ENCODE measurements at regions not wholly inside any gene's neighbourhood (a gene's known extent, or its start where the extent isn't known, plus 50 kb on each side); places are given as distances from the start of the nearest gene placed in this dataset.
"Not testable (repeated sequence)": the region's sequence is repeated elsewhere in the genome, so short reads cannot be mapped to it uniquely, and the experiment has no call there.

DNA sequence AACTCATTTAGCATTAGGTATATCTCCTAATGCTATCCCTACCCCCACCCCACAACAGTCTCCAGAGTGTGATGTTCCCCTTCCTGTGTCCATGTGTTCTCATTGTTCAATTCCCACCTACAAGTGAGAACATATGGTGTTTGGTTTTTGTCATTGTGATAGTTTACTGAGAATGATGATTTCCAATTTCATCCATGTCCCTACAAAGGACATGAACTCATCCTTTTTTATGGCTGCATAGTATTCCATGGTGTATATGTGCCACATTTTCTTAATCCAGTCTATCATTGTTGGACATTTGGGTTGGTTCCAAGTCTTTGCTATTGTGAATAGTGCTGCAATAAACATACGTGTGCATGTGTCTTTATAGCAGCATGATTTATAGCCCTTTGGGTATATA lies 389.8 kb downstream of the MAGEE1 start:
- H3K4me1 ChIP-seq (ENCODE audit: control insufficient read depth, insufficient read depth, low read depth, low read length); H3K27me3 ChIP-seq (ENCODE audit: control insufficient read depth in 1 of 2, insufficient read depth in 1 of 2, low read length in 2 of 2); H3K4ac ChIP-seq (ENCODE audit: low read depth in 1 of 2, low read length in 2 of 2); H4K91ac ChIP-seq (ENCODE audit: low read length); H3K4me2 ChIP-seq (ENCODE audit: low read length, poor library complexity, severe bottlenecking); H3K36me3 ChIP-seq (ENCODE audit: control insufficient read depth in 1 of 2, insufficient read depth in 2 of 2, low read depth in 1 of 2, low read length in 2 of 2); H2BK12ac ChIP-seq (ENCODE audit: low read length in 2 of 2); H2BK120ac ChIP-seq (ENCODE audit: low read depth, low read length); H2BK15ac ChIP-seq (ENCODE audit: low read depth, poor library complexity, severe bottlenecking); DNase-seq; H3K18ac ChIP-seq (ENCODE audit: low read depth in 1 of 2, low read length in 2 of 2); H2AK5ac ChIP-seq (ENCODE audit: low read length, severe bottlenecking); H2BK5ac ChIP-seq (ENCODE audit: low read depth, low read length, poor library complexity, severe bottlenecking); H3K9me3 ChIP-seq (ENCODE audit: control insufficient read depth, low read length); H2AFZ ChIP-seq (ENCODE audit: low read depth, low read length); H3K4me3 ChIP-seq (ENCODE audit: insufficient read depth in 1 of 2, low read depth in 1 of 2, low read length in 2 of 2); H3K79me1 ChIP-seq (replicated peaks; ENCODE audit: low read length, poor library complexity, severe bottlenecking); H3K14ac ChIP-seq (ENCODE audit: low read length in 2 of 2); H4K8ac ChIP-seq (ENCODE audit: low read length); H3K23ac ChIP-seq (ENCODE audit: low read length in 2 of 2); H3K27ac ChIP-seq (ENCODE audit: low read length, poor library complexity, severe bottlenecking); H3K9ac ChIP-seq (ENCODE audit: low read length): not testable (repeated sequence)
- no CpG with 5 or more reads among the region's 1 CpG for WGBS

DNA sequence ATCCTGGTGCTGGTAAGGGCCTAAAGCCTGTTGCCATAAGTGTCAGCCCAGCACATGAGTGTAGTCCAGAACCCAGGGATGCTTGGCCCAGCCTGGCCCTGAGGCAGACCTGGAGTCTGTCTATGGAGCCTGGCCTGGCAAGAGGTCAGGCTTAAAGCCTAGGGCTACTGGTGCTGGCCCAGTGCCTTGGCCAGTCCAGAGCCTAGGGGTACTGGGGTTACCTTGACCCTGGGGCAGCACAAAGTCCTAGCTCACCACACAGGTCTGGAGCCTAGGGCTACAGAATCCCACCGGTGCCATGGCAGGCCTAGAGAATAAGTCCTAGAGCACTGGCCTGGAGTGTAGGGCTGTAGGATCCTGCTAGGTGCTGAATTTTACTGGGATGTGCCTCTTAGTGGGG lies 393.8 kb downstream of the MAGEE1 start:
- Histone ChIP-seq H3K79me1 (replicated peaks; ENCODE audit: low read length, poor library complexity, severe bottlenecking) (no peaks in the 10 kb centered on the region), H3K9me3 (ENCODE audit: control insufficient read depth, low read length) (peaks cover 3% of the 10 kb centered on the region), H2AFZ (ENCODE audit: low read depth, low read length) (no peak overlapping the region), H3K14ac (ENCODE audit: low read length in 2 of 2) (no peak overlapping the region), H2BK120ac (ENCODE audit: low read depth, low read length) (no peak overlapping the region), H3K4me1 (ENCODE audit: control insufficient read depth, insufficient read depth, low read depth, low read length) (no peaks in the 10 kb centered on the region), H4K8ac (ENCODE audit: low read length) (no peak overlapping the region), H3K27ac (ENCODE audit: low read length, poor library complexity, severe bottlenecking) (no peak overlapping the region), H3K4ac (ENCODE audit: low read depth in 1 of 2, low read length in 2 of 2) (no peak overlapping the region), H4K91ac (ENCODE audit: low read length) (no peak overlapping the region), H3K4me2 (ENCODE audit: low read length, poor library complexity, severe bottlenecking) (no peak overlapping the region), H3K36me3 (ENCODE audit: control insufficient read depth in 1 of 2, insufficient read depth in 2 of 2, low read depth in 1 of 2, low read length in 2 of 2) (no peaks in the 10 kb centered on the region), H2BK15ac (ENCODE audit: low read depth, poor library complexity, severe bottlenecking) (no peak overlapping the region), H2BK12ac (ENCODE audit: low read length in 2 of 2) (no peak overlapping the region), H2AK5ac (ENCODE audit: low read length, severe bottlenecking) (no peak overlapping the region), H3K27me3 (ENCODE audit: control insufficient read depth in 1 of 2, insufficient read depth in 1 of 2, low read length in 2 of 2) (no peaks in the 10 kb centered on the region), H2BK5ac (ENCODE audit: low read depth, low read length, poor library complexity, severe bottlenecking) (no peak overlapping the region), H3K18ac (ENCODE audit: low read depth in 1 of 2, low read length in 2 of 2) (no peak overlapping the region), H3K9ac (ENCODE audit: low read length) (no peak overlapping the region), H3K4me3 (ENCODE audit: insufficient read depth in 1 of 2, low read depth in 1 of 2, low read length in 2 of 2) (no peak overlapping the region), H3K23ac (ENCODE audit: low read length in 2 of 2) (no peak overlapping the region)
- WGBS, result no CpG with 5 or more reads among the region's 1 CpG
- DNase-seq, result no peak

DNA sequence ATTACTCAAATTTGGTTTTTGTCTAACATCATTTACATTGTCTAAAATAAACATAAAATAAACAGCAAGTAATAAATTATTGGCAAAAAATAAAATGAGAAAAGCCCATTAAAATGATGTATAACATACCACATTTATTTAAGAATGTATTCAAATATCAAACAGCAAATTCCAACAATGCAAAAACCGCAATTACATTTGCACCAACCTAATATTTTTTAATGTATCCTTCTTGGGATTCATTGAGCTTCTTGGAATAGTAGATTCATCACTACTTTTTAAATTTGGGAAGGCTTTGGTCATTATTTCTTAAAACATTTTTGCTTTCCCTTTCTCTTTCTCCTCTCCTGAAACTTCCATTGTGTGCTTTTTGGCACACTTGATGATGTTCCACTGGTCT lies 400.2 kb downstream of the MAGEE1 start:
- Histone ChIP-seq H3K79me1 (replicated peaks; ENCODE audit: low read length, poor library complexity, severe bottlenecking) (no peaks in the 10 kb centered on the region), H2AK5ac (ENCODE audit: low read length, severe bottlenecking) (no peak overlapping the region), H3K4me2 (ENCODE audit: low read length, poor library complexity, severe bottlenecking) (no peak overlapping the region), H2BK12ac (ENCODE audit: low read length in 2 of 2) (no peak overlapping the region), H4K91ac (ENCODE audit: low read length) (no peak overlapping the region), H3K4me3 (ENCODE audit: insufficient read depth in 1 of 2, low read depth in 1 of 2, low read length in 2 of 2) (no peak overlapping the region), H3K36me3 (ENCODE audit: control insufficient read depth in 1 of 2, insufficient read depth in 2 of 2, low read depth in 1 of 2, low read length in 2 of 2) (no peaks in the 10 kb centered on the region), H4K8ac (ENCODE audit: low read length) (no peak overlapping the region), H2BK120ac (ENCODE audit: low read depth, low read length) (no peak overlapping the region), H3K9me3 (ENCODE audit: control insufficient read depth, low read length) (peaks cover 3% of the 10 kb centered on the region), H3K9ac (ENCODE audit: low read length) (no peak overlapping the region), H3K23ac (ENCODE audit: low read length in 2 of 2) (no peak overlapping the region), H3K27ac (ENCODE audit: low read length, poor library complexity, severe bottlenecking) (no peak overlapping the region), H3K4me1 (ENCODE audit: control insufficient read depth, insufficient read depth, low read depth, low read length) (no peaks in the 10 kb centered on the region), H3K14ac (ENCODE audit: low read length in 2 of 2) (no peak overlapping the region), H3K4ac (ENCODE audit: low read depth in 1 of 2, low read length in 2 of 2) (no peak overlapping the region), H2AFZ (ENCODE audit: low read depth, low read length) (no peak overlapping the region), H3K27me3 (ENCODE audit: control insufficient read depth in 1 of 2, insufficient read depth in 1 of 2, low read length in 2 of 2) (no peaks in the 10 kb centered on the region), H2BK15ac (ENCODE audit: low read depth, poor library complexity, severe bottlenecking) (no peak overlapping the region), H3K18ac (ENCODE audit: low read depth in 1 of 2, low read length in 2 of 2) (no peak overlapping the region), H2BK5ac (ENCODE audit: low read depth, low read length, poor library complexity, severe bottlenecking) (no peak overlapping the region)
- no CpG with 5 or more reads among the region's 1 CpG for WGBS
- no peak for DNase-seq

DNA sequence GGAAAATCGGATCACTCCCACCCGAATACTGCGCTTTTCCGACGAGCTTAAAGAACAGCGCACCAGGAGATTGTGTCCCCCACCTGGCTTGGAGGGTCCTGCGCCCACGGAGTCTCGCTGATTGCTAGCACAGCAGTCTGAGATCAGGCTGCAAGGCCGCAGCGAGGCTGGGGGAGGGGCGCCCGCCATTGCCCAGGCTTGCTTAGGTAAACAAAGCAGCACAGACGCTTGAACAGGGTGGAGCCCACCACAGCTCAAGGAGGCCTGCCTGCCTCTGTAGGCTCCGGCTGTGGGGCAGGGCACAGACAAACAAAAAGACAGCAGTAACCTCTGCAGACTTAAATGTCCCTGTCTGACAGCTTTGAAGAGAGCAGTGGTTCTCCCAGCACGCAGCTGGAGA lies 413.4 kb downstream of the MAGEE1 start:
- H4K8ac ChIP-seq (ENCODE audit: low read length); H2BK120ac ChIP-seq (ENCODE audit: low read depth, low read length); H3K27ac ChIP-seq (ENCODE audit: low read length, poor library complexity, severe bottlenecking); H2AK5ac ChIP-seq (ENCODE audit: low read length, severe bottlenecking); H3K9me3 ChIP-seq (ENCODE audit: control insufficient read depth, low read length); H2AFZ ChIP-seq (ENCODE audit: low read depth, low read length); H3K4ac ChIP-seq (ENCODE audit: low read depth in 1 of 2, low read length in 2 of 2); H3K4me2 ChIP-seq (ENCODE audit: low read length, poor library complexity, severe bottlenecking); DNase-seq; H3K14ac ChIP-seq (ENCODE audit: low read length in 2 of 2); H3K4me3 ChIP-seq (ENCODE audit: insufficient read depth in 1 of 2, low read depth in 1 of 2, low read length in 2 of 2); H3K23ac ChIP-seq (ENCODE audit: low read length in 2 of 2); H3K79me1 ChIP-seq (replicated peaks; ENCODE audit: low read length, poor library complexity, severe bottlenecking); H3K9ac ChIP-seq (ENCODE audit: low read length); H3K4me1 ChIP-seq (ENCODE audit: control insufficient read depth, insufficient read depth, low read depth, low read length); H3K36me3 ChIP-seq (ENCODE audit: control insufficient read depth in 1 of 2, insufficient read depth in 2 of 2, low read depth in 1 of 2, low read length in 2 of 2); H4K91ac ChIP-seq (ENCODE audit: low read length); H2BK15ac ChIP-seq (ENCODE audit: low read depth, poor library complexity, severe bottlenecking); H3K27me3 ChIP-seq (ENCODE audit: control insufficient read depth in 1 of 2, insufficient read depth in 1 of 2, low read length in 2 of 2); H3K18ac ChIP-seq (ENCODE audit: low read depth in 1 of 2, low read length in 2 of 2); H2BK5ac ChIP-seq (ENCODE audit: low read depth, low read length, poor library complexity, severe bottlenecking); H2BK12ac ChIP-seq (ENCODE audit: low read length in 2 of 2): not testable (repeated sequence)
- WGBS, result 45% methylated on average over 15 of the region's 16 CpGs

Data from mesenchymal stem cell (in vitro differentiated cells and primary cell).